Ureter (tissue), 1 donor: ENCODE measurements at regions not wholly inside any gene's neighbourhood (a gene's known extent, or its start where the extent isn't known, plus 50 kb on each side); places are given as distances from the start of the nearest gene placed in this dataset.
A peak's percentile ranks its signal among the peaks of the same experiment; 100 is the strongest.
"Not testable (repeated sequence)": the region's sequence is repeated elsewhere in the genome, so short reads cannot be mapped to it uniquely, and the experiment has no call there.

ENCODE experiments used
- DNase-seq: peaks from one replicate; pipeline ENCODE4 v3.0.0-alpha.2; 2020; ENCODE audit warnings: low spot score
- donor health status: DM: yes; HTN: yes; CAD: no.

DNA sequence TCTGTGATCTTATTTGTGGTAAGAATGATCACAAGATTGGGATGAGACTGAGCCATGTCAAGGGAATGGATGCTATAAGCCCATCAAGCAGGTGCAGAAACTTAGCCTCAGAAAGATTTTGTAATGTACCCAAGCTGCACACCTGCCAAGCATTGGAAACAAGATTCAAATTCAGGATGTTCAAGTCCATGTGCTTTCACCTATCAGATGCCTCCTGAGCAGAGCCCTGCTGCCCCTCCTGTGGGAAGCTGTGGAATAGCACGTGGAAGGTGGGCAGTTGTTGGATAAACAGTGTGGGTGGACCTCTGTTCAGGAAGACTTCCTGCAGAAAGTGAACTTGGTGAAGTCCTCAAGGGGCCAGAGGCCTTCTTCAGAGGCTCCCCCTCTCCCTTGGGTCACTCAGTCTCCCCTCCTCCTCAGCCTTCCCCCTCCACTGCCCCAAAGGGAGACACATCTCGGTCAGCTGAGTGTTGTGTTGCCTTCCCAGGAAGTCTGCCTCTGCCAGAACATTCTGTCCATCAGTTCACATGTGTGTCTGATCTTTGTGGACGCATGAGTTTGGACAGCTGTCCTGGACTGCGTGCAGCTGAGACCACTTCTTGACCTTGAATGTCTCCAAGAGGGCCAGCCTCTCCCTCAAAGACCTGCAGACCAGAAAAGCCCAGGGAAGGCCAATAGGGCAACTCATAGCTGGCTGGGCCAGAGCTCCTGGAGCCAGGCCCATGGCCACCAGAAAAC, 186.1 kb downstream of the INHBB start:
- no peak for DNase-seq

- no peak for DNase-seq
Observed at GRCh38 chr2:120533625-120534024, 187.7 kb downstream of the INHBB start.

DNA sequence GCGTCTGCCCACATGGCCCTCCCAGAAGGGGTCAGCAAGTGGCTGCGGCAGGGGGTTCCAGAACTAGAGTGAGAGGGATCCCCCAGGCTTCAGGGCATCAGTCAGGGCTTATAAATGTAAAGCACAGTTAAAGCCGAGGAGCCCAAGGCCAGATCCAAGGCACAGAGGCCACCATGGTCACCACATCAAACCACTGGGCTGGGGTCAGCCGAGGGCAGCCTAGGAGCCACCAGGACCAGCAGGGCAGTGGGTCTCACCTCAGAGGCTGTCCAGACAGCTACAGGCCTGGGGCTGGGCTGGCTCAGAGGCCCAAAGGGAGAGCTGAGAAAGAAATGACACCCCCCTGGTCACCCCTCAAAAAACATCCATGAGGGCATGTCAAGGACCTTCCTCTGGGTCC, 188.5 kb downstream of the INHBB start:
- DNase-seq = no peak

DNA sequence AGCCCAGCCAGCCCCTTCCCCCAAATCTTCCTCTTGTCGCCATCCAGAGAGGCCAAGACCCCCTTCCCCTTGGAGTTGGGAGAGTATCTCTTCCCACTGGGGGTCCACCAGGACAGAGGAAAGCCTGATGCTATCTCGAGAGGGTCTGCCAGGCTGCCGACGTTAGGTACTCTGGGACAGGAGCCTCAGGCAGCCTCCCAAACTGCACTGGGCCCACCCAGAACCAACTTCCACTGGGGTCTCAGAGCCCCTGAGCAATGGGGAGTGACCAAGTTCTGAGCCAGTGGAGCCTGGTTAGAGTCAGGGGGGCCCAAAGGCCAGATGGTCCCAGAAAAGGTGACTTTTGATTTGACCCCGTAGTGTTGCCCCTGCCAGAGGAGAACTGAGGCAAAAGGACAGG, 189.1 kb downstream of the INHBB start:
- no peak for DNase-seq

- DNase-seq = no peak
Observed at GRCh38 chr2:120536141-120536540, 190.2 kb downstream of the INHBB start.

- no peak for DNase-seq
Observed at GRCh38 chr2:120538691-120539423, 192.9 kb downstream of the INHBB start.

DNA sequence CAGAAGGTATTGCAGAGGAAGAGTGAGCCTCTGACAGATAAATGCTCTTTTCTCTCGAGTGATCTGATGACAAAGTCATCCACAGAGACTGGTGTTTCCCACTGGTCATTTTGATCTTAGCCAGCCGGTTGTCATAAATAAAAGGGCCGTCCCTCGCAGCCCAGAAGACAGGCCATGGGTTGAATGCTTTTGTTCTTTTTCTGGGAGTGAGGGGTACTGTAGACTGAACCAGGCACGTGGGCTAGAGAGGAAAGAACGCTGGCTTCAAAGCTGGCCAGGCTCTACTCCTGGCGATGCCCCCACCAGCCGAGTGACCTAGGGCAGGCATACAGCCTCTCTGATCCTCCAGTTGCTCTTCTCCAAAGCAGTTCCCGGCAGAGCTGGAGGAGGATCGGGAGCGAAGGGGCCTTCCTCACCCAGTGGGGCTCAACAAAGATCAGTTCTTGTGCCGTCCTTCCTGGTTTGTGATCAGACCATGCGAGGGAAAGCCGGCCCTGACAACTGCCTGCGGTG, 193.5 kb downstream of the INHBB start:
- no peak for DNase-seq

GRCh38 chr2:120539937-120540718, 194.2 kb downstream of the INHBB start:
- DNase-seq = peak; percentile 73

GRCh38 chr2:120540719-120541552, 194.7 kb upstream of the GLI2 start:
- no peak for DNase-seq

GRCh38 chr2:120541553-120541932, 194.1 kb upstream of the GLI2 start:
- DNase-seq = no peak

DNA sequence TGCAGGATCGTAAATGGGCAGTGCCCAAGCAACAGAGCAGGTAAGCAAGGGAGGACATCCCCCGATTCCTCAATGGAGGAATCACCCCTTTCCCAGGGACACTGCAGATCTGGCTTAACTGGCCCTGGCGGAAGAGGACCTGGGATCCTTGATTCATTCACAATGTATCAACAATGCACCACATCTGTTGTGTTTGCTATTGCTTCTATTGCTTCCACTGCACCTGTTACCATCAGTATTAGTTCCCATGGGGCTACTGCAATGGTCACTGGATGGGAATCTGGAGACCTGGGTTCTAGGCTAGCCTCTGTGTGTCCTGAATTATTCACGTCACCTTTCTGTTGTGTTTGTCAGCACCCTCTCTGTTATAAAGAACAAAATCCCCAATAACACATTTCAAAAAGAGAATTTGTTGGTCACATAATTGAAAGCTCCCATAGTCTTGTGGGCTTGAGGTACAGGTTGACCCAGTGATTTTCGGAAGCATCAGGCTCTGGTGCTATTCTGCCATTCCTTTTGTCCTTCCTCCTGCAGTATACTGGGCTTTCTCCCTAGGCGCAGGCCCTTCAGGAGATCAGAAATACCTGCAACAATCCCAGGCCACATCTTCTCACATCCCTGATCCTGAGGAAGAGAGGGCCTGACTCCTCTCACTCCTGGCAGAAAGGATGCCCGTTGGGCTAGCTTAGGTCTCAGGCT, 193.5 kb upstream of the GLI2 start:
- no peak for DNase-seq

- no peak for DNase-seq
Observed at GRCh38 chr2:120542911-120543527, 192.6 kb upstream of the GLI2 start.

GRCh38 chr2:120543899-120544298, 191.8 kb upstream of the GLI2 start:
- no peak for DNase-seq

GRCh38 chr2:120544522-120544921, 191.1 kb upstream of the GLI2 start:
- DNase-seq = no peak

DNA sequence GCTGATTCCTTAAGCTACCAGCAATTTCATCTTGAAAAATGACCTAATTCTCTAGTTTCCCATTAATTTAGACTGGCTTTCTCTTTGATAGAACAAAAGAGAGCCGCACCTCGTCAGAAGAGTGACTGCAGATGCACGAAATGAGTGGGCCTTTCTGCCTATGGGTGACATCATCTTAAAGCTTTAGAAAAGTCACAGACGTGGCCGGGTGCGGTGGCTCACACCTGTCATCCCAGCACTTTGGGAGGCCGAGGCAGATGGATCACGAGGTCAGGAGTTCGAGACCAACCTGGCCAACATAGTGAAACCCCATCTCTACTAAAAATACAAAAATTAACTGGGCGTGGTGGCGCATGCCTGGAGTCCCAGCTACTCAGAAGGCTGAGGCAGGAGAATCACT, 190.7 kb upstream of the GLI2 start:
- not testable (repeated sequence) for DNase-seq

DNA sequence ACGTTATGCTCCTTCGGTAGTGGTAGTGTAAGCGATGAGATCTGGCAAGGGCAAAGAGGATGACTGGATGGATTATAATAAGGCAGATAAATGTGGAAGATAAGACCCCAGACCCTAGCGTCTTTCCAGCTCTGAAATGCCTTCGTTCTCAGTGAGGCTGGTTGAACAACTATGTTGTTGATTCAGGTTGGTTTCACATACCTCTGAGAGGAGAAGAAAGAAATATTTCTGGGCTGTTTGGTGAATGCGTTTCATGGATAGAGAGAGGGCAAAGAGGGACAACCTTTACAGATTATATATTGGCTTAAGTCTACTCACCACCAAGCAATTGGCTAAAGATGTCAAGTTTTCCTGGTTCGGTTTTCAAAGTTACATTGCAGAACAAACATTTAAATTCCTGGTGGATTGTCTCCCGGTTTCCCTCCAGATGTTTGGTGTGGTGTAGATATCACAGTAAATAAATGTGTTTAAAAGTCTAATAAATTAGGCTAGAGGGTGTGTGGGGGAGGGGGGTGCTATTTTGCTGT, 190.1 kb upstream of the GLI2 start:
- DNase-seq = no peak

DNA sequence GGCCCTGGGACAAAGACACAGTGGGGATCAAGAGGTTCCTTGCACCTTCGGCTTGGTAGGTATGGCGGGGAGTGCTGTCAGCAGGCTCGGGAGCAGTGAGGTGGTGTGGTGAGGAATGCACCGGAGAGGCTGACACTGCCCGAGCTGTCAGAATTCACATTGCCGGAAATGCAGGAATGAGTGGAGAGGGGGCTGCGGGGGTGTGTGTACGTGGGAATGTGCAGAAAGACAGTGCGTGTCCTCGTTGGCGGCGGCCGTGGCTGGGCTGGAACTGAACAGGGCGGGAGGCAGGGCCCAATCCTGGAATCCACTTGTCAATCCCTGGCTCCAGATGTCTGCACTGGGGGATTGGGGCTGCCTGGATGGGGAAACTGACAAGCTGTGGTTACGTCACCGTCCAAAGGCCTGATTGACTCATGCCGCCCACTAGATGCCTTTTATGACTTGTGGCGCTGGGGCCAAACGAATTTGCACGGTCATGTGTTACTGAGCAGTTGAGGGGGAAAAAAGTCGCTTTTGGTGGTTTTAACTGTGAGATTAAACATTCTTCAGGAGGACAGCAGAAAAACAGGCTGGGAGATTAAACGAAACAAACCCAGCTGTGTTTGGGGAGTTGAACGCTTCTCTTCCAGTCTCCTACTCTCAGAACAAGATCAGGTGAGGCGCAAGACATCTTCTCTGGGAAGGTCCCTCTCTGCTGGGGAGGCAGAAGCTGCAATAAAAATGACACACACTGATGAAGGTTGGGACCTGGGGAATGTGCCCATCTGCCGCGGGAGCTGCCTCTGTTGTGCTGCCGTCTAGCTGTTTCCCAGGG, 189.4 kb upstream of the GLI2 start:
- no peak for DNase-seq

GRCh38 chr2:120546865-120547390, 188.7 kb upstream of the GLI2 start:
- DNase-seq = no peak

DNA sequence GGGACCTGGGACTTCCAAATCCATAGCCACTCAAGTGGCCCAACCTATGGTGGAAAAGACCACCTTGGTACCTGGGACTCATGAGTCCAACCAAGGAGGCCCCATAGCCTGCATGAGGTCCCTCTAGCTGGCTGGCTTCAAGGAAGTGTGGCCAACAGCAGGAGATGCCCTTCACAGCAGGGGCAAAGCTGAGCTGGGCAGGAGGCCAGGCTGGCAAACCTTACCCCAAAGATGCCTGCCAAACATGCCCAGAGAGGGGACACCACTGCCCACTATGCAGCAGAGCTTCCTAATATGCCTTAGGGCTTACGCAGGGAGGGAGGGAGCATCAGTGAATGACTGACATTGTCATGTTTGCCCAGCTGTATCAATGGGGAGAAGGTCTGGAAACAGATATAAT, 188.0 kb upstream of the GLI2 start:
- no peak for DNase-seq
